Breast epithelium (tissue), 3 donors: ENCODE measurements at regions not wholly inside any gene's neighbourhood (a gene's known extent, or its start where the extent isn't known, plus 50 kb on each side); places are given as distances from the start of the nearest gene placed in this dataset.

ENCODE experiments used
- POLR2AphosphoS5 ChIP-seq, 3 donors: sonication (generic); formaldehyde crosslinking; IDR thresholded peaks; one replicate each; pipeline ENCODE4 v1.6.1; 2017; ENCODE audit warnings: antibody characterized with exemption in 3 of 3
- TF ChIP-seq, protein P1 (sequence below), 3 donors: fragments of 450-650 bp; IDR thresholded peaks; one replicate each; pipeline ENCODE4 v1.5.1; 2016 to 2017; ENCODE audit warnings: antibody characterized with exemption in 3 of 3, mild to moderate bottlenecking in 3 of 3, moderate library complexity in 3 of 3

DNA sequence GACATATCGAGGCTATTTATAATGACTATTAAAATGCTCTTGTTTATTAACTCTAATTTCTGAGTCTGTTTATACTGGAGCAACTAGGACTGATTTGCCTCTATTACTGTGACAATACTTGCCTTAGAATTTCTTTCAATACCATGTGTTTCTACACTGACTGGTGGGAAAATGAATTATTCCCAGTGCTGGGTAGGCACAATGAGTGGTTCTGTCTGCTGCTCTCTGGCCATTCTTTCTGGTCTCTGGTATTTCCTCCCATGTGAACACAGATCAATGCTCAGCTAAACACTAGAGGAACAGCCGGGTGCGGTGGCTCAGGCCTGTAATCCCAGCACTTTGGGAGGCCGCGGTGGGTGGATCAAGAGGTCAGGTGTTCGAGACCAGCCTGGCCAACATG lies 390.5 kb downstream of the PRDM2 start:
- TF ChIP-seq, protein P1, sequence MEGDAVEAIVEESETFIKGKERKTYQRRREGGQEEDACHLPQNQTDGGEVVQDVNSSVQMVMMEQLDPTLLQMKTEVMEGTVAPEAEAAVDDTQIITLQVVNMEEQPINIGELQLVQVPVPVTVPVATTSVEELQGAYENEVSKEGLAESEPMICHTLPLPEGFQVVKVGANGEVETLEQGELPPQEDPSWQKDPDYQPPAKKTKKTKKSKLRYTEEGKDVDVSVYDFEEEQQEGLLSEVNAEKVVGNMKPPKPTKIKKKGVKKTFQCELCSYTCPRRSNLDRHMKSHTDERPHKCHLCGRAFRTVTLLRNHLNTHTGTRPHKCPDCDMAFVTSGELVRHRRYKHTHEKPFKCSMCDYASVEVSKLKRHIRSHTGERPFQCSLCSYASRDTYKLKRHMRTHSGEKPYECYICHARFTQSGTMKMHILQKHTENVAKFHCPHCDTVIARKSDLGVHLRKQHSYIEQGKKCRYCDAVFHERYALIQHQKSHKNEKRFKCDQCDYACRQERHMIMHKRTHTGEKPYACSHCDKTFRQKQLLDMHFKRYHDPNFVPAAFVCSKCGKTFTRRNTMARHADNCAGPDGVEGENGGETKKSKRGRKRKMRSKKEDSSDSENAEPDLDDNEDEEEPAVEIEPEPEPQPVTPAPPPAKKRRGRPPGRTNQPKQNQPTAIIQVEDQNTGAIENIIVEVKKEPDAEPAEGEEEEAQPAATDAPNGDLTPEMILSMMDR (IDR thresholded peaks at IDR 0.05): no peak
- no peak for TF ChIP-seq POLR2AphosphoS5 (IDR thresholded peaks at IDR 0.05)
